MM.1S (cell line): ENCODE measurements at regions not wholly inside any gene's neighbourhood (a gene's known extent, or its start where the extent isn't known, plus 50 kb on each side); places are given as distances from the start of the nearest gene placed in this dataset.

ENCODE experiments used
- EZH2 ChIP-seq: fragments of 300-600 bp; sonication (generic); optimal IDR thresholded peaks from 2 replicates; pipeline ENCODE3; 2017; ENCODE audit warnings: low read depth, mild to moderate bottlenecking, antibody characterized with exemption, low read length, mixed read lengths
- EZH2phosphoT487 ChIP-seq: fragments of 300-600 bp; sonication (generic); IDR thresholded peaks from 2 replicates; pipeline ENCODE4 v1.6.1; 2018; ENCODE audit warnings: antibody characterized with exemption, low read length
- TF ChIP-seq, protein P1 (sequence below): fragments of 300-600 bp; sonication (generic); IDR thresholded peaks from 2 replicates; pipeline ENCODE4 v1.5.1; 2016; ENCODE audit warnings: antibody characterized with exemption, low read length, mixed read lengths

DNA sequence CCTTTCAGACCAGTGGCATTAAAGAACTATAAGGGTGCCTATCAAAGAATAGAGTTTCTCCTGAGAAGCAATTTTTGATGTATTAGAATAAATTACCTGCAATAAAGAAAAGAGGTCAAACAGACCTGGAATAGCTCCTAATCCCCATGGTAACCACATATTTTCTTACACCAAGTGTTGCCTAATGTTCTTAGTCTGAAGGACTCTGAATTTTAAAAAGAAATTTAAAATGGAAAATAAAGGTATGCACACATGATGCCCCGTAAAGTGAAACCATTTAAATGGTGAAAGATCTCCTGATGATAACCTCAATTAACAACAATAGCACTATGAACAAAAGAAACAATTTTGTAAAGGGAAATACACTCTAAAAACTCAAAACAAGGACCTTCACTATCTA is 55.1 kb upstream of the LOC128125822 start:
- TF ChIP-seq, protein P1, sequence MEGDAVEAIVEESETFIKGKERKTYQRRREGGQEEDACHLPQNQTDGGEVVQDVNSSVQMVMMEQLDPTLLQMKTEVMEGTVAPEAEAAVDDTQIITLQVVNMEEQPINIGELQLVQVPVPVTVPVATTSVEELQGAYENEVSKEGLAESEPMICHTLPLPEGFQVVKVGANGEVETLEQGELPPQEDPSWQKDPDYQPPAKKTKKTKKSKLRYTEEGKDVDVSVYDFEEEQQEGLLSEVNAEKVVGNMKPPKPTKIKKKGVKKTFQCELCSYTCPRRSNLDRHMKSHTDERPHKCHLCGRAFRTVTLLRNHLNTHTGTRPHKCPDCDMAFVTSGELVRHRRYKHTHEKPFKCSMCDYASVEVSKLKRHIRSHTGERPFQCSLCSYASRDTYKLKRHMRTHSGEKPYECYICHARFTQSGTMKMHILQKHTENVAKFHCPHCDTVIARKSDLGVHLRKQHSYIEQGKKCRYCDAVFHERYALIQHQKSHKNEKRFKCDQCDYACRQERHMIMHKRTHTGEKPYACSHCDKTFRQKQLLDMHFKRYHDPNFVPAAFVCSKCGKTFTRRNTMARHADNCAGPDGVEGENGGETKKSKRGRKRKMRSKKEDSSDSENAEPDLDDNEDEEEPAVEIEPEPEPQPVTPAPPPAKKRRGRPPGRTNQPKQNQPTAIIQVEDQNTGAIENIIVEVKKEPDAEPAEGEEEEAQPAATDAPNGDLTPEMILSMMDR, result no peak
- TF ChIP-seq EZH2, result no peak
- no peak for TF ChIP-seq EZH2phosphoT487
